CD4-positive, alpha-beta memory T cell (primary cell): ENCODE measurements at regions not wholly inside any gene's neighbourhood (a gene's known extent, or its start where the extent isn't known, plus 50 kb on each side); places are given as distances from the start of the nearest gene placed in this dataset.
"Not testable (repeated sequence)": the region's sequence is repeated elsewhere in the genome, so short reads cannot be mapped to it uniquely, and the experiment has no call there.

ENCODE experiments used
- CTCF ChIA-PET: fragments of 350-600 bp; sonication (Branson Sonifier 250); formaldehyde crosslinking; loops from one replicate; lab custom pipeline; 2021; ENCODE audit warnings: inconsistent platforms; ENCODE audit not compliant: partially characterized antibody; lab: Charles Lee
- POLR2A ChIA-PET: fragments of 350-600 bp; sonication (Branson Sonifier 250); formaldehyde crosslinking; loops from one replicate; lab custom pipeline; 2021; ENCODE audit not compliant: partially characterized antibody; lab: Charles Lee
- DNase-seq, 5 donors: peaks; one replicate each; pipeline versions ENCODE4 v3.0.0 to v3.0.0-alpha.2; 2020 to 2022; ENCODE audit warnings: mixed read lengths in 1 of 5
- H3K27ac ChIP-seq: one replicate; pipeline ENCODE4 v1.7.0; 2013; ENCODE audit warnings: low read depth, low read length
- H3K27me3 ChIP-seq: 2 replicates; pipeline ENCODE4 v1.7.0; 2013; ENCODE audit warnings: mild to moderate bottlenecking, low read length, moderate library complexity; ENCODE audit not compliant: insufficient read depth
- H3K36me3 ChIP-seq: 2 replicates; pipeline ENCODE4 v1.7.0; 2013; ENCODE audit warnings: mild to moderate bottlenecking, low read length, moderate library complexity; ENCODE audit not compliant: insufficient read depth
- H3K4me1 ChIP-seq: 2 replicates; pipeline ENCODE4 v1.7.0; 2013; ENCODE audit warnings: mild to moderate bottlenecking, low read length, moderate library complexity; ENCODE audit not compliant: insufficient read depth
- H3K4me3 ChIP-seq, 2 donors: one replicate each; pipeline ENCODE4 v1.7.0; 2013; ENCODE audit warnings: low read length in 2 of 2, mild to moderate bottlenecking in 1 of 2
- H3K9me3 ChIP-seq, 2 donors: one replicate each; pipeline ENCODE4 v1.7.0; 2013; ENCODE audit warnings: low read length in 2 of 2, control low read depth in 1 of 2; ENCODE audit not compliant: control insufficient read depth in 1 of 2
- H3K27ac Mint-ChIP-seq, 7 donors: one replicate each; pipeline ENCODE4 v1.8.0; 2020 to 2021; ENCODE audit warnings: mixed read lengths in 7 of 7, mild to moderate bottlenecking in 6 of 7, inconsistent platforms in 3 of 7, moderate library complexity in 3 of 7
- H3K27me3 Mint-ChIP-seq, 2 donors: one replicate each; pipeline ENCODE4 v1.8.0; 2020 to 2021; ENCODE audit warnings: mixed read lengths in 2 of 2
- H3K36me3 Mint-ChIP-seq, 2 donors: one replicate each; pipeline ENCODE4 v1.8.0; 2020 to 2021; ENCODE audit warnings: mixed read lengths in 2 of 2, inconsistent platforms in 1 of 2, mild to moderate bottlenecking in 1 of 2
- H3K4me1 Mint-ChIP-seq, 4 donors: one replicate each; pipeline ENCODE4 v1.8.0; 2020 to 2021; ENCODE audit warnings: mixed read lengths in 4 of 4, mild to moderate bottlenecking in 1 of 4
- H3K4me3 Mint-ChIP-seq, 8 donors: one replicate each; pipeline ENCODE4 v1.8.0; 2020 to 2021; ENCODE audit warnings: mixed read lengths in 8 of 8, mild to moderate bottlenecking in 7 of 8, moderate library complexity in 6 of 8, inconsistent platforms in 3 of 8
- H3K9me3 Mint-ChIP-seq, 8 donors: one replicate each; pipeline ENCODE4 v1.8.0; 2020 to 2021; ENCODE audit warnings: mixed read lengths in 8 of 8, mild to moderate bottlenecking in 5 of 8, inconsistent platforms in 3 of 8, moderate library complexity in 1 of 8
- intact Hi-C: fragments of 100-400 bp; cut with micrococcal nuclease; formaldehyde crosslinking; loops from one replicate; pipeline ENCODE4 v1.15.1; 2023

GRCh38 chr10:34058845-34059614 is 724.6 kb upstream of the NRP1 start:
- Mint-ChIP-seq H3K4me3 (no peak overlapping the region), H3K27me3 (no peaks in the 10 kb centered on the region), H3K36me3 (no peaks in the 10 kb centered on the region), H3K27ac (no peak overlapping the region), H3K4me1 (no peaks in the 10 kb centered on the region), H3K9me3 (peaks cover under 1 to 22% (median 12%) of the 10 kb centered on the region in 8 donors)
- intact Hi-C loops, result no loop called here
- no peak overlapping the region for H3K27ac ChIP-seq
- no peaks in the 10 kb centered on the region for H3K4me1 ChIP-seq
- DNase-seq, result no peak
- CTCF ChIA-PET, result no interaction called here
- H3K4me3 ChIP-seq, result no peak overlapping the region
- H3K27me3 ChIP-seq, result no peaks in the 10 kb centered on the region
- no peaks in the 10 kb centered on the region for H3K36me3 ChIP-seq
- POLR2A ChIA-PET, result no interaction called here
- H3K9me3 ChIP-seq, result no peaks in the 10 kb centered on the region

GRCh38 chr10:34055410-34055985 is 721.0 kb upstream of the NRP1 start:
- peaks cover 0 to 10% (median 0%) of the 10 kb centered on the region in 8 donors for H3K9me3 Mint-ChIP-seq
- POLR2A ChIA-PET, H3K9me3 ChIP-seq, H3K36me3 Mint-ChIP-seq, H3K36me3 ChIP-seq, intact Hi-C loops, DNase-seq, H3K27ac Mint-ChIP-seq, H3K4me1 Mint-ChIP-seq, H3K4me1 ChIP-seq, CTCF ChIA-PET, H3K4me3 ChIP-seq, H3K4me3 Mint-ChIP-seq, H3K27me3 Mint-ChIP-seq, H3K27me3 ChIP-seq, H3K27ac ChIP-seq: not testable (repeated sequence)

- Mint-ChIP-seq H3K4me3 (no peak overlapping the region), H3K9me3 (peaks cover 0 to 10% (median 1%) of the 10 kb centered on the region in 8 donors), H3K27me3 (peaks cover 2 to 4% of the 10 kb centered on the region in 2 donors), H3K27ac (no peak overlapping the region), H3K4me1 (no peaks in the 10 kb centered on the region), H3K36me3 (no peaks in the 10 kb centered on the region)
- H3K27ac ChIP-seq, result no peak overlapping the region
- no peak overlapping the region for H3K4me3 ChIP-seq
- H3K36me3 ChIP-seq, result no peaks in the 10 kb centered on the region
- no peaks in the 10 kb centered on the region for H3K4me1 ChIP-seq
- no peaks in the 10 kb centered on the region for H3K9me3 ChIP-seq
- DNase-seq, result no peak
- no peaks in the 10 kb centered on the region for H3K27me3 ChIP-seq
- intact Hi-C loops, result no loop called here
- ChIA-PET POLR2A (no interaction called here), CTCF (no interaction called here)
Observed at GRCh38 chr10:34049887-34050286, 715.4 kb upstream of the NRP1 start.

GRCh38 chr10:34049469-34049868 is 715.0 kb upstream of the NRP1 start:
- POLR2A ChIA-PET, result no interaction called here
- no peak overlapping the region for H3K27ac Mint-ChIP-seq
- intact Hi-C loops, result no loop called here

GRCh38 chr10:34047389-34047788 is 712.9 kb upstream of the NRP1 start:
- no peaks in the 10 kb centered on the region for H3K9me3 ChIP-seq
- H3K9me3 Mint-ChIP-seq, result peaks cover 0 to 6% (median 1%) of the 10 kb centered on the region in 8 donors
- H3K4me3 Mint-ChIP-seq, result no peak overlapping the region
- ChIA-PET POLR2A (no interaction called here), CTCF (no interaction called here)
- H3K4me1 ChIP-seq, result no peaks in the 10 kb centered on the region
- intact Hi-C loops, result no loop called here
- no peak overlapping the region for H3K4me3 ChIP-seq
- H3K36me3 Mint-ChIP-seq, result no peaks in the 10 kb centered on the region
- DNase-seq, result no peak
- H3K27ac Mint-ChIP-seq, result no peak overlapping the region
- H3K27ac ChIP-seq, result no peak overlapping the region
- peaks cover 2% of the 10 kb centered on the region in 2 donors for H3K27me3 Mint-ChIP-seq
- no peaks in the 10 kb centered on the region for H3K36me3 ChIP-seq
- H3K27me3 ChIP-seq, result no peaks in the 10 kb centered on the region
- no peaks in the 10 kb centered on the region for H3K4me1 Mint-ChIP-seq

More at GRCh38 chr10:34049469-34049868, 715.0 kb upstream of the NRP1 start:
- Mint-ChIP-seq H3K9me3 (peaks cover 0 to 10% (median 1%) of the 10 kb centered on the region in 8 donors), H3K4me1 (no peaks in the 10 kb centered on the region), H3K4me3 (no peak overlapping the region), H3K36me3 (no peaks in the 10 kb centered on the region), H3K27me3 (peaks cover 2 to 4% of the 10 kb centered on the region in 2 donors)
- Histone ChIP-seq H3K4me3 (no peak overlapping the region), H3K9me3 (no peaks in the 10 kb centered on the region), H3K27me3 (no peaks in the 10 kb centered on the region), H3K4me1 (no peaks in the 10 kb centered on the region), H3K27ac (no peak overlapping the region), H3K36me3 (no peaks in the 10 kb centered on the region)
- DNase-seq, result no peak
- CTCF ChIA-PET, result no interaction called here

- peaks cover 2% of the 10 kb centered on the region in 2 donors for H3K27me3 Mint-ChIP-seq
- intact Hi-C loops, result no loop called here
- ChIA-PET POLR2A (no interaction called here), CTCF (no interaction called here)
- no peak overlapping the region for H3K4me3 ChIP-seq
- H3K9me3 Mint-ChIP-seq, result peaks cover 0 to 4% (median 0%) of the 10 kb centered on the region in 8 donors
- no peak for DNase-seq
- no peaks in the 10 kb centered on the region for H3K4me1 ChIP-seq
- no peak overlapping the region for H3K27ac ChIP-seq
- H3K4me3 Mint-ChIP-seq, result no peak overlapping the region
- no peaks in the 10 kb centered on the region for H3K36me3 Mint-ChIP-seq
- no peaks in the 10 kb centered on the region for H3K4me1 Mint-ChIP-seq
- H3K27ac Mint-ChIP-seq, result no peak overlapping the region
- no peaks in the 10 kb centered on the region for H3K27me3 ChIP-seq
- no peaks in the 10 kb centered on the region for H3K9me3 ChIP-seq
- H3K36me3 ChIP-seq, result no peaks in the 10 kb centered on the region
Observed at GRCh38 chr10:34046506-34047034, 712.1 kb upstream of the NRP1 start.

GRCh38 chr10:34045571-34046190 is 711.2 kb upstream of the NRP1 start:
- ChIA-PET POLR2A (no interaction called here), CTCF (no interaction called here)
- H3K27ac ChIP-seq, result no peak overlapping the region
- H3K36me3 Mint-ChIP-seq, result no peaks in the 10 kb centered on the region
- peaks cover 3% of the 10 kb centered on the region in 2 donors for H3K27me3 Mint-ChIP-seq
- H3K4me1 ChIP-seq, result no peaks in the 10 kb centered on the region
- H3K27ac Mint-ChIP-seq, result no peak overlapping the region
- DNase-seq, result no peak
- H3K4me3 Mint-ChIP-seq, result no peak overlapping the region
- peaks cover 0 to under 1% (median 0%) of the 10 kb centered on the region in 4 donors for H3K4me1 Mint-ChIP-seq
- H3K9me3 Mint-ChIP-seq, result peaks cover 0 to 3% (median 0%) of the 10 kb centered on the region in 8 donors
- intact Hi-C loops, result no loop called here
- H3K9me3 ChIP-seq, result no peaks in the 10 kb centered on the region
- H3K27me3 ChIP-seq, result no peaks in the 10 kb centered on the region
- H3K4me3 ChIP-seq, result no peak overlapping the region
- H3K36me3 ChIP-seq, result no peaks in the 10 kb centered on the region
